ENCODE measurements at regions not wholly inside any gene's neighbourhood (a gene's known extent, or its start where the extent isn't known, plus 50 kb on each side); places are given as distances from the start of the nearest gene placed in this dataset.

DNA sequence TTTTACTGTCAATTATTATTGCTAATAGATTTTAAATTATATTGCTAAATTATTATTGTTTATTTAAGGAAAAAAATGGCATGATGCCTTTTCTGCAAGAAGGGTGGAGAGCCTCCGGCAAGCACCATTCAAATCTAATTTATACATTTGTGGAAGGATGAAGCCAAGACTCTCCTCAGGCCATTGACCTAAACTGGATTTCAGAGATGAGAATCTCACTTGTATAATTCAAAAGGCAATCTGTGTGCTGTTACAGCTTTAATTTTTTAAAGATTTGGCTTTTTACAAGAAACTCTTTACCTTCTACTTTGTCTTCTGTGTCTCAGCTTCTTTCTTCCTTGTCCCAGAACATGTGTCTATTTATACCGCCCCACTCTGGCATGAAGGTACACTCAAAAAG is 722.5 kb downstream of the ETS1 start:
- TF ChIP-seq, protein P1, sequence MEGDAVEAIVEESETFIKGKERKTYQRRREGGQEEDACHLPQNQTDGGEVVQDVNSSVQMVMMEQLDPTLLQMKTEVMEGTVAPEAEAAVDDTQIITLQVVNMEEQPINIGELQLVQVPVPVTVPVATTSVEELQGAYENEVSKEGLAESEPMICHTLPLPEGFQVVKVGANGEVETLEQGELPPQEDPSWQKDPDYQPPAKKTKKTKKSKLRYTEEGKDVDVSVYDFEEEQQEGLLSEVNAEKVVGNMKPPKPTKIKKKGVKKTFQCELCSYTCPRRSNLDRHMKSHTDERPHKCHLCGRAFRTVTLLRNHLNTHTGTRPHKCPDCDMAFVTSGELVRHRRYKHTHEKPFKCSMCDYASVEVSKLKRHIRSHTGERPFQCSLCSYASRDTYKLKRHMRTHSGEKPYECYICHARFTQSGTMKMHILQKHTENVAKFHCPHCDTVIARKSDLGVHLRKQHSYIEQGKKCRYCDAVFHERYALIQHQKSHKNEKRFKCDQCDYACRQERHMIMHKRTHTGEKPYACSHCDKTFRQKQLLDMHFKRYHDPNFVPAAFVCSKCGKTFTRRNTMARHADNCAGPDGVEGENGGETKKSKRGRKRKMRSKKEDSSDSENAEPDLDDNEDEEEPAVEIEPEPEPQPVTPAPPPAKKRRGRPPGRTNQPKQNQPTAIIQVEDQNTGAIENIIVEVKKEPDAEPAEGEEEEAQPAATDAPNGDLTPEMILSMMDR (conservative IDR thresholded peaks at IDR 0.05; ENCODE audit: low read depth, low read length) = no peak
- TF ChIP-seq RCOR1 (IDR thresholded peaks at IDR 0.05; ENCODE audit: insufficient replicate concordance, low read length) (no peak), POLR2A (IDR thresholded peaks at IDR 0.05; ENCODE audit: low read depth, low read length) (no peak), SMC3 (IDR thresholded peaks at IDR 0.05; ENCODE audit: low read depth, low read length) (no peak)
- TF ChIP-seq, protein P2, sequence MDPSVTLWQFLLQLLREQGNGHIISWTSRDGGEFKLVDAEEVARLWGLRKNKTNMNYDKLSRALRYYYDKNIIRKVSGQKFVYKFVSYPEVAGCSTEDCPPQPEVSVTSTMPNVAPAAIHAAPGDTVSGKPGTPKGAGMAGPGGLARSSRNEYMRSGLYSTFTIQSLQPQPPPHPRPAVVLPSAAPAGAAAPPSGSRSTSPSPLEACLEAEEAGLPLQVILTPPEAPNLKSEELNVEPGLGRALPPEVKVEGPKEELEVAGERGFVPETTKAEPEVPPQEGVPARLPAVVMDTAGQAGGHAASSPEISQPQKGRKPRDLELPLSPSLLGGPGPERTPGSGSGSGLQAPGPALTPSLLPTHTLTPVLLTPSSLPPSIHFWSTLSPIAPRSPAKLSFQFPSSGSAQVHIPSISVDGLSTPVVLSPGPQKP (IDR thresholded peaks at IDR 0.05; ENCODE audit: borderline replicate concordance, low read depth, low read length) = no peak
